GM19455 (cell line): ENCODE measurements at regions not wholly inside any gene's neighbourhood (a gene's known extent, or its start where the extent isn't known, plus 50 kb on each side); places are given as distances from the start of the nearest gene placed in this dataset.

Experiments
- ATAC-seq: cut with Tn5 transposase; IDR thresholded peaks from one replicate; pipeline ENCODE4 v1.9.1; 2021; ENCODE audit not compliant: unreplicated experiment

- ATAC-seq, result no peak
These were observed 394.8 kb downstream of the PRDM2 start for GRCh38 chr1:14094611-14095400.

GRCh38 chr1:14098294-14098913, 398.4 kb downstream of the PRDM2 start:
- ATAC-seq, result no peak

- ATAC-seq, result no peak
These were observed 400.5 kb downstream of the PRDM2 start for GRCh38 chr1:14100444-14100843.

GRCh38 chr1:14100919-14101318, 400.9 kb downstream of the PRDM2 start:
- no peak for ATAC-seq

GRCh38 chr1:14102180-14102579, 402.2 kb downstream of the PRDM2 start:
- ATAC-seq, result no peak

- ATAC-seq, result no peak
These were observed 404.0 kb downstream of the PRDM2 start for GRCh38 chr1:14103878-14104430.

- no peak for ATAC-seq
These were observed 406.1 kb downstream of the PRDM2 start for GRCh38 chr1:14106126-14106525.

GRCh38 chr1:14106679-14107313, 406.8 kb downstream of the PRDM2 start:
- no peak for ATAC-seq

- no peak for ATAC-seq
These were observed 408.6 kb downstream of the PRDM2 start for GRCh38 chr1:14108356-14109275.

GRCh38 chr1:14109276-14109635, 409.3 kb downstream of the PRDM2 start:
- no peak for ATAC-seq

GRCh38 chr1:14110040-14110439, 410.1 kb downstream of the PRDM2 start:
- no peak for ATAC-seq

GRCh38 chr1:14111121-14111520, 411.1 kb downstream of the PRDM2 start:
- ATAC-seq, result no peak

GRCh38 chr1:14112613-14113012, 412.6 kb downstream of the PRDM2 start:
- ATAC-seq, result no peak

- ATAC-seq, result no peak
These were observed 413.3 kb downstream of the PRDM2 start for GRCh38 chr1:14113271-14113670.

GRCh38 chr1:14113841-14114567, 414.0 kb downstream of the PRDM2 start:
- no peak for ATAC-seq

- ATAC-seq, result no peak
These were observed 416.0 kb downstream of the PRDM2 start for GRCh38 chr1:14115976-14116375.

- no peak for ATAC-seq
These were observed 417.7 kb downstream of the PRDM2 start for GRCh38 chr1:14117700-14118099.

- no peak for ATAC-seq
These were observed 418.9 kb downstream of the PRDM2 start for GRCh38 chr1:14118691-14119485.

GRCh38 chr1:14120895-14121294, 420.9 kb downstream of the PRDM2 start:
- ATAC-seq, result no peak
